ENCODE measurements at regions not wholly inside any gene's neighbourhood (a gene's known extent, or its start where the extent isn't known, plus 50 kb on each side); places are given as distances from the start of the nearest gene placed in this dataset.

GRCh38 chr14:35958499-35958898 is 132.4 kb downstream of the BRMS1L start:
- TF ChIP-seq CTCF (IDR thresholded peaks at IDR 0.05) (no peak), POLR2A (IDR thresholded peaks at IDR 0.05) (no peak)

Measured in adrenal gland (tissue), 5 donors.